ENCODE measurements at regions not wholly inside any gene's neighbourhood (a gene's known extent, or its start where the extent isn't known, plus 50 kb on each side); places are given as distances from the start of the nearest gene placed in this dataset.

DNA sequence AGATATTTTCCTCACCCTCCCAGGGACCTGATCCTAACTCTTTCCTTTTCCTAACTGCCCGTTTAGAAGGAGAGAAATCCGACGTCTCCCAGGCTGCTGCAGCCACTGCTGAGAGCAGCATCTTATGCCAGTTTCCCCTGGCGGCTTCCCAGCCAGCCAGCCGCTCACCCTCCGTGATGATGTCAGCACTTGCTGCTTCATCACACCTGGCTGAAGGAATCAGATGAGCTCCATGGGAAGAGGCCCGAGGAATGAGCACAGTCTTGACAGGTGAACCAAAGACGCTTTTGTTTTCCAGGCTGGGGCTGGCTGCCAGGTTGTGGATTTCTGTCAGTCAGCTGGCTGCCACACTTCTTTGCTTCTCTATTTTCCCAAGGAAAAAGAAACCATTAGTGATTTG lies 445.1 kb upstream of the RBMS3 start:
- TF ChIP-seq CTCF (IDR thresholded peaks at IDR 0.05; ENCODE audit: low read depth, low read length, poor library complexity, severe bottlenecking) (no peak), EZH2phosphoT487 (IDR thresholded peaks at IDR 0.05; ENCODE audit: borderline replicate concordance, low read length) (no peak)

Measured in DOHH2 (cell line).